Activated CD8-positive, alpha-beta memory T cell treated with anti-CD3 and anti-CD28 coated beads, Interleukin-2, amount 50 U/mL, for 48 hours (primary cell): ENCODE measurements at regions not wholly inside any gene's neighbourhood (a gene's known extent, or its start where the extent isn't known, plus 50 kb on each side); places are given as distances from the start of the nearest gene placed in this dataset.

Experiments used
- DNase-seq: peaks from one replicate; pipeline ENCODE4 v3.0.0-alpha.2; 2020

- no peak for DNase-seq
These were observed 1307.5 kb downstream of the BRD1 start for GRCh38 chr22:48520207-48520606.

DNA sequence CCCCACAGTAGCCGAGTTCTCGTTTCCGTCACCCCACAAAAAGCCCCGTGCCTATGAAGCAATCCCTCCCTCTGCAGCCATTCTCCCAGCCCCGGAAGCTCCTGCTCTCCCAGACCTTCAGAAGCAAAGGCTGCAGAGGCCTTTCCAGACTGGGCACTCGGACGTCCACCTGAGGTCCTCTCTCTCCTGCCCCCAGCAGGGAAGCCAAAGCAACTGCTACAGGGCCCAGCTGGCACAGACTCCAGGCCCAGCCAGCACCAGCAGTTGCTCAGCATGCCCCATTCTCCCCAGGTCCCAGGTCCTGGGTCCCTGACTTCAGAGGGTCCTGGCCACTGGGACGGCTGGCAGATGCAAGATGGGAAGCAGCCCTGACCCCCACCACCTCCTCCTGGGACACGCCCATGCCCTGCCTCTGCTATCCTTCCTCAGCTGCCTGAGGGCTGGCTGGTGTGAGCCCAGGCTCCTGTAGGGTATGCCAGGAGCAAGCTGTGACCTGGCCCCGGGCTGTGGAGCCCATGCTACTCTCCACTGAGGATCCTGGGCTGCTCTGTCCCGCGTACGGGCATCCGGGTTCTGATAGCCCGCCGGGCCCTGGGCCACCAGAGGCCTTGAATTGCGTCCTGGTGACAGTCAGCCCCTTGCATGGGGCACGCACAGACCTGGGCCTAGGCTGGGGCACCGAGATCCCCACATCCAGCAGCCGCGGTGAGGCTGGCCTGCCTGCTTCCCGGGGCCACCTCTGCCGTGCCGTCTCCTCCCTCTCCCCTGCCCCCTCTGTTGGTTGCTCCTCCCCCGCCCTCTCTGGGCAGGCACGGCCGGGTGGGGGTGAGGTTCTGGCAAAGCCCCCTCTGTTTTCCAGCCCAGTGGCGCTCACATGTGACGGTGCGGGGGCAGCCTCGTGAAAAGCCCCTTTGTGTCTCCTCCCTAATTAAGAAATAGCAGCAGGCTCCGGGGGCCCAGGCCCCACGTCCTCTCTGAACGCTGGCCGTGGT lies 1310.3 kb downstream of the BRD1 start:
- no peak for DNase-seq

- DNase-seq: no peak
These were observed 1311.1 kb downstream of the BRD1 start for GRCh38 chr22:48516571-48516970.

DNA sequence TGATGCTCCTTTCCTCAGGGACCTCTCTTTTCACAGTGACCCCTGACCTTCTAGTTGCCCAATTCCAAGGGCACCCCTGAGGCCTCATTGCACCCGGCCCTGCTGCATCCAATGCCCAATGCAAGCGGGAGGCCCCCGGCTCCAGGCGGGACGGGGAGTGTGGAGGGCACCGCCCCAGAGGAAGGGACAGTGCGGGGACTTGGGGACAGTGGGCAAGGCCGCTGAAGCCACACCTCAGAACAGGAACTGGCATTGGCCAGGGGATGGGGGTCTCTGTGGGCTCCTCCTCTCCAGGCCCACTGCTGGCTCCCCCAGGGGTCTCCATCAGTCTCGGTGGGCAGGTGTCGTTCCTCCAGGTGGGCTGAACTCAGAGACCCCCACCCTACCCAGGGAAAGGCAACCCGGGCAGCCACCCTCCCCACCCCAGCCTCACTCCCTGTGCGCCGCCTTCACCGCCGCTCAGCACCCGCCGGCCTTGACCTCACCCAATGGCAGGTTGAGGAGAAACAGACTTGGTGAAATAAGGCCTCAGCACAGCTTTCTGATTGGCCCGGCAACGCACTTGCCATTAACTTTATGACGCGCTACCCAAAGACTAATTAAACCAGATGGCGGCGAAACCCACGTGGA lies 1312.0 kb downstream of the BRD1 start:
- no peak for DNase-seq

GRCh38 chr22:48513929-48514328 lies 1313.7 kb downstream of the BRD1 start:
- no peak for DNase-seq

DNA sequence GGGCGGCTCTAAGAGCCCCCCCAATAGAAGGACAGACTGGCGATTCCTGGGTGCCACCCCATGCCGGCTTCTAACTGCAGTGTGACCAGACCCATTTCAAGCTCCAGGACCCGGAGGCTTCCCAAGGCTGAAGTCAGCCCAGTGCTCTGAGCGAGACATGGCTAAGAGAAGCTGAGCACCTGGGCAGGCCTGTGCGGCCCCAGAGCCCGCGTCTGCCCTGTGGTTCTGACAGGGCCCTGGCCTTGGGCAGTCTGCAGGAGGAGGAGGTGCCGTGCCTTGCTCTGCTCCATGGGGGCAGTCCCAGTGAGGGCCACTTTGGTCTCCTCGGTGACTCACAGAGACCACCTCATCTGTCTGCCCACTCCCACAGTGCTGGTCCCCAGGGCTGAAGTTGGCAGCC lies 1314.2 kb downstream of the BRD1 start:
- DNase-seq: no peak

- no peak for DNase-seq
These were observed 1315.8 kb downstream of the BRD1 start for GRCh38 chr22:48511781-48512327.

- no peak for DNase-seq
These were observed 1316.5 kb downstream of the BRD1 start for GRCh38 chr22:48511211-48511610.

- DNase-seq: no peak
These were observed 1317.1 kb downstream of the BRD1 start for GRCh38 chr22:48510599-48510998.

DNA sequence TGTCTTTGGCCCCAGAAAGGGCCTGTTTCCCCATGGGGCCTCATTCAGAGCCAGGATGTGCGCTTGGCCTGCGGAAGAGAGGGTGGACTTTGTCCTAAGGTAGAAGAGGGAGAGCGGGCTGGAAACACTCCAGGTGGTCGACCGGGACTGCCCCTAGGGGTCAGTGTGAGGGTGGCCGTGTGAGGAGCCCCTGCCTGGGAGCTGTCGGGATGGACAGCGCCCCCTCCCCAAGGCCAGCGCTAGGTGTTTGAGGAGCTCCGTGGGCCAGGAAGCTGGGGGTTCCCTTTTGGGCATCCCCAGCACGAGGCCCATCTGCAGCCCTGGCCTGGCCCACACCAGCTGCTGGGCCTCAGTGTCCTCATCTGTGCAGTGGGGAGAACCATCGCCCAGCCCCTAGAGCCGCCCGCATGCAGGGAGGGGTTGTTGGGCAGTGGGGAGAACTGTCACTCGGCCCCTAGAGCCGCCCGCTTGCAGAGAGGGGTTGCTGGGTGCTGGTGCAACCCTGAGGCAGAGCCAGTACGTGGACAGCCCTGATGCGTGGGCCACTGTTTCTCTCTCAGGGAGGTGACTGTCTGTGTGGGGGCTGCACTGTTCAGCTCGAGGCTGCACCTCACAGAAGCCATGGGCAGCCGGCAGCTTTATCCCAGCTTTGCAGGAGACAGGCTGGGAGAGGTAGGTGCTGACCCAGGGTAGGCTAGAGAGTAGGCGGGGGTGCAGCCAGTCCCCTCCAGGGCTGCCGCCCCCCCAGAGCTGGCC lies 1319.9 kb downstream of the BRD1 start:
- DNase-seq: no peak

GRCh38 chr22:48507171-48507570 lies 1320.5 kb downstream of the BRD1 start:
- no peak for DNase-seq

DNA sequence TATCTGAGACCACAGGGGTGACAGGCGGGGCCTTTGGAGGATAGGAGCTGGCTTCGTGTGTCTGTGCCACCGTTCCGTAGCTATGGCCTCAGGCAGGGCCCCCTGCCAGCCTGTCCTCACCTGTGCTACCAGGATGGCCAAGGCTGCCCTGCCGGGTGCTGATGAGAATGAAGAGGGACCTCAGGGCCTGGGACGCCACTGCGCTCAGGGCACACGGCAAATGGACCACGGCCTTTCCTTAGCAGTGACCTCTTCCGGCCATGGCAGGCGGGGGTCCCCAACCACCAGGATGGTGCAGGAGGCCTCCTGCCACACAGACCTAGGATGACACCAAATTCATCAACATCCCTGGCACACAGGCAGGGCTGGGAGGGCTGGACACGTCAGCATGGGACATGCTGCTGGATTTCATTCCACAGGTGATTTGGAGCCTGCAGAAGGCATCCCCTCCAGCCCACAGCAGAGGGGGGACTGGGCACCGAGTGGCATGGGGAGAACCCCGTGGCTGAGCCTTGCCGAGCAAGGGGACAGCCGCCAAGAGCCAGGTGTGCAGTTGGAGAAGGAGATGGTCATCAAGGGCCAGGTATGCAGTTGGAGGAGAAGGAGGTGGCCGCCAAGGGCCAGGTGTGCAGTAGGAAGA lies 1321.0 kb downstream of the BRD1 start:
- DNase-seq: no peak

DNA sequence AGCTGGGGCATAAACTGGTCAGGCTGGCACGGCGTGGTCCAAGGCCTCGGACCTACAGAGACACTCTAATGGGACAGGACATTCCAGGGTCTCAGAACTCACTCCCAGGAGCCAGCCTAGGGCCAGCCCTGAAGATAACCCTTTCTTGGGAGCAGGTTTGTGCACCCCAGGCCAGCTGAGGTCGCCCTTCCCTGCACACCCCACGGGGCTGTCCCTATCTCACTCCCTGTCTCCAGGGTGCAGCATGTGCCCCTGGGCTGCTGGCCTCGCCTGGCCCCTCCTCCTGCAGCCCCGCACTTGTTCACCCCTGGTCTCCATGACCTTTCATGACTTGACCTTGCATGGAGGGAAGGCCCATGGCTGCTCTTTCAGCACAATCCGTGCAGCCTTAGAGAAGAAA lies 1321.8 kb downstream of the BRD1 start:
- no peak for DNase-seq

DNA sequence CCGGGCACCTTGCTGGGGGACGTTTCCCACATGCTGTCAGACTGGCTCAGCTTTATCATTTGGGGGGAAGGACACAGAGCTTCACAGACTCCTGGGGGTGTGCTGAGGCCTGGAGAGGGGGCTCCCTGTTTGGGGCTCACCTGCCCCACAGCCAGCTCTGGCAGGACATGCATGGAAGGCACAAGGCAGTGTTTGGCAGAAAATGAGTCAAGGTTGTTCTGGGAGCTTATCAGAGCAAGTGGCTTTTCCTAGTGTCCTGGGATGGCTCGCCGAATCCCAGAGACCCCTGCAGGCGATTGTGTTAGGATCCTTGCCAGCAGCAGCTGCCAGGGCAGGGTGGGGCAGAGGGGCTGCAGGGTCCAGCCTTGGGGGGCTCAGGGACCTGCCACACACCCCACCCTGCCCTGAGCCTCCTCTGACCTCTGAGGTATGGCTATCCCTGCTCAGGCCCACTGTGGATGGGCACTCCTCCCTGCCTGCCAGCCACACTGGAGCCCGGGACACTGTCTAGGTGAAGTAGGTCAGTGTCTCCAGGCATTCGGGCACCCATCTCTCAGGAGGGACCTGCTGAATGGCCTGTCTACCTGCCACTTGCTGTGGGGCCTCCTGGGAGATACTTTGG lies 1323.0 kb downstream of the BRD1 start:
- no peak for DNase-seq

- no peak for DNase-seq
These were observed 1323.8 kb downstream of the BRD1 start for GRCh38 chr22:48503876-48504275.

- DNase-seq: no peak
These were observed 1324.5 kb downstream of the BRD1 start for GRCh38 chr22:48503035-48503625.

GRCh38 chr22:48501231-48501750 lies 1326.4 kb downstream of the BRD1 start:
- DNase-seq: no peak

GRCh38 chr22:48500471-48501230 lies 1327.0 kb downstream of the BRD1 start:
- DNase-seq: no peak

DNA sequence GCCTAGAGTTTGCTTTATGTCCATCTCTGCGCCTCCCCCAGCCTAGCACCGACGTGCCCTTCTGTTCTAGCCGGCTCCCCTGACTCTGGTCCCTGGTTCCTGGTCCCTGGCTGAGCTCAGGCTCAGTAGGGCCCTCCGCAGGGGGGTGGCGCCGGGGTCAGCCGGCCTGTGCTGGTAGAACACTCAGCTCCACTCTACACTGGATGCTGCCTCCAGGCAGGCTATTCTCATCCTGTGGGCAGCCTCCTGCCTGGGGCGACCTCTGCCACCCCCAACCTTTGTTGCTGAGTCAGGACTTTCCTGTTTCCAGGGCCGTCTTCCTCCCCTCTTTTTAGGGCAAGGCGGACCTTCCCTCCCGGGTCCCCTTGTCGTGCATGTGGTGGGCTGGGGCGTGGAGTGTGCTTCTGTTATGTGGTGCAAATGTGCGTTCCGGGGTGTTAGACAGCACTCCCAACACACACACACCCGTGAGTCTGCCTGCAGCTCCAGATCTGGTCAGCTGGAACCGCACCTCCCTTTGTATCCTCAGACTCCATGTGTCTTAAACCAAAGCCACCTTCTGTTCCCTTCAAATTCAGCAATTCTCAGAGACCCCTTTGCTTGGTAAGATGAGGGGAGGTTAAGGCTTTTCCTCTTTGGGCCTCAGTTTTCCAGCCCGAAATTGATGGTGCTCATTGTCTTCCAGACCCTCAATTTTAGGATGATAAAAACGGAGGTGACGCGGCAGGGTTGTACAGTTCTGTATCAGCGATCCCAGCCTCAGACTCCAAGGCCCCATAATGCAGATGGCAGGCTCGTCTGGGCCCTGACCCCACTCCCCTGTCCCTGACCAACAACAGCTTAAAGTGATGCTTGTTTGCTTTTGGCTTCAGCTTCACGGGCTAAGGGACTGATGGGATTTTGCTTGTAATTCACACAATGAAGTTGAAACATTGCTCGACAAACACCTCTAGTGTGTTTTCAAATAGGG lies 1327.9 kb downstream of the BRD1 start:
- no peak for DNase-seq
